H9 (cell line): ENCODE measurements at regions not wholly inside any gene's neighbourhood (a gene's known extent, or its start where the extent isn't known, plus 50 kb on each side); places are given as distances from the start of the nearest gene placed in this dataset.
A peak's percentile ranks its signal among the peaks of the same experiment; 100 is the strongest.

Experiments used
- DNase-seq: peaks from one replicate; pipeline ENCODE4 v3.0.0-alpha.2; 2017
- H2AFZ ChIP-seq: one replicate; pipeline ENCODE4 v1.6.1; 2013; ENCODE audit warnings: mild to moderate bottlenecking, low read length, control low read depth, moderate library complexity
- H2AK5ac ChIP-seq: 2 replicates; pipeline ENCODE4 v1.6.1; 2013; ENCODE audit warnings: low read length, control low read depth, mixed read lengths; ENCODE audit not compliant: insufficient read length
- H2BK120ac ChIP-seq: one replicate; pipeline ENCODE4 v1.6.1; 2013; ENCODE audit warnings: low read depth, mild to moderate bottlenecking, low read length, control low read depth, inconsistent platforms; ENCODE audit not compliant: poor library complexity, severe bottlenecking
- H2BK12ac ChIP-seq: 2 replicates; pipeline ENCODE4 v1.6.1; 2013; ENCODE audit warnings: low read length, control low read depth, mixed read lengths, low read depth; ENCODE audit not compliant: insufficient read length
- H2BK15ac ChIP-seq: 2 replicates; pipeline ENCODE4 v1.6.1; 2013; ENCODE audit warnings: low read depth, low read length, control low read depth
- H2BK20ac ChIP-seq: one replicate; pipeline ENCODE4 v1.6.1; 2013; ENCODE audit warnings: low read depth, mild to moderate bottlenecking, low read length, control low read depth, inconsistent platforms; ENCODE audit not compliant: poor library complexity, severe bottlenecking
- H2BK5ac ChIP-seq: 2 replicates; pipeline ENCODE4 v1.6.1; 2013; ENCODE audit warnings: low read length, control low read depth, mixed read lengths; ENCODE audit not compliant: insufficient read length
- H3K14ac ChIP-seq: 2 replicates; pipeline ENCODE4 v1.6.1; 2013; ENCODE audit warnings: low read length, control low read depth; ENCODE audit not compliant: insufficient read depth
- H3K18ac ChIP-seq: 2 replicates; pipeline ENCODE4 v1.6.1; 2013; ENCODE audit warnings: low read depth, mild to moderate bottlenecking, mixed read lengths, low read length, control low read depth; ENCODE audit not compliant: insufficient read length
- H3K23ac ChIP-seq: 2 replicates; pipeline ENCODE4 v1.6.1; 2013; ENCODE audit warnings: low read length, control low read depth, mixed read lengths, low read depth; ENCODE audit not compliant: insufficient read length
- H3K23me2 ChIP-seq: 2 replicates; pipeline ENCODE4 v1.6.1; 2013; ENCODE audit warnings: low read depth, mild to moderate bottlenecking, mixed read lengths, low read length, control low read depth; ENCODE audit not compliant: insufficient read length, poor library complexity, severe bottlenecking
- H3K27ac ChIP-seq: 2 replicates; pipeline ENCODE4 v1.5.1; 2013; ENCODE audit warnings: low read length, control low read depth, mixed read lengths, low read depth; ENCODE audit not compliant: insufficient read length
- H3K27me3 ChIP-seq: 2 replicates; pipeline ENCODE4 v1.6.1; 2013; ENCODE audit warnings: low read length, control low read depth, inconsistent platforms; ENCODE audit not compliant: insufficient read depth
- H3K4ac ChIP-seq: 2 replicates; pipeline ENCODE4 v1.6.1; 2013; ENCODE audit warnings: low read depth, mild to moderate bottlenecking, control low read depth, inconsistent platforms, low read length, moderate library complexity
- H3K4me1 ChIP-seq: 2 replicates; pipeline ENCODE4 v1.6.1; 2013; ENCODE audit warnings: low read length, control low read depth, inconsistent platforms; ENCODE audit not compliant: insufficient read depth
- H3K4me2 ChIP-seq: 2 replicates; pipeline ENCODE4 v1.6.1; 2013; ENCODE audit warnings: low read length, control low read depth, mixed read lengths; ENCODE audit not compliant: insufficient read length, insufficient read depth
- H3K56ac ChIP-seq: 2 replicates; pipeline ENCODE4 v1.6.1; 2013; ENCODE audit warnings: low read depth, mild to moderate bottlenecking, mixed read lengths, low read length, control low read depth; ENCODE audit not compliant: insufficient read length
- H3K79me1 ChIP-seq: 2 replicates; pipeline ENCODE4 v1.6.1; 2013; ENCODE audit warnings: low read depth, mild to moderate bottlenecking, moderate library complexity, low read length, control low read depth, inconsistent platforms; ENCODE audit not compliant: insufficient read depth, poor library complexity, severe bottlenecking
- H3K79me2 ChIP-seq: 2 replicates; pipeline ENCODE4 v1.6.1; 2013; ENCODE audit warnings: low read length, control low read depth, inconsistent platforms; ENCODE audit not compliant: insufficient read depth
- H3K9ac ChIP-seq: 2 replicates; pipeline ENCODE4 v1.6.1; 2013; ENCODE audit warnings: low read length, control low read depth, mixed read lengths; ENCODE audit not compliant: insufficient read length; ENCODE audit errors: extremely low read depth
- H3K9me3 ChIP-seq: one replicate; pipeline ENCODE4 v1.6.1; 2013; ENCODE audit warnings: low read depth, low read length, inconsistent platforms; ENCODE audit not compliant: control insufficient read depth
- H3T11ph ChIP-seq: one replicate; pipeline ENCODE4 v1.6.1; 2013; ENCODE audit warnings: mild to moderate bottlenecking, low read length, control low read depth, inconsistent platforms
- H4K20me1 ChIP-seq: one replicate; pipeline ENCODE4 v1.6.1; 2013; ENCODE audit not compliant: control insufficient read depth, insufficient read length, insufficient read depth
- H4K5ac ChIP-seq: 2 replicates; pipeline ENCODE4 v1.6.1; 2013; ENCODE audit warnings: low read depth, mild to moderate bottlenecking, mixed read lengths, low read length, control low read depth; ENCODE audit not compliant: insufficient read length
- H4K8ac ChIP-seq: replicated peaks from 2 replicates; pipeline ENCODE4 v1.6.1; 2013; ENCODE audit warnings: low read length, control low read depth, mixed read lengths, low read depth; ENCODE audit not compliant: insufficient read length
- H4K91ac ChIP-seq: 2 replicates; pipeline ENCODE4 v1.6.1; 2013; ENCODE audit warnings: low read depth, mild to moderate bottlenecking, moderate library complexity, mixed read lengths, low read length, control low read depth; ENCODE audit not compliant: insufficient read length
- H3K27ac Mint-ChIP-seq, 3 experiments: 2 replicates in 2 of 3; 3 replicates in 1 of 3; pipeline ENCODE4 v1.8.0; 2020 to 2021; ENCODE audit warnings: mixed read lengths in 3 of 3, mild to moderate bottlenecking in 1 of 3, moderate library complexity in 1 of 3
- H3K27me3 Mint-ChIP-seq: 2 replicates; pipeline ENCODE4 v1.8.0; 2021; ENCODE audit warnings: low read depth, mild to moderate bottlenecking, moderate library complexity, mixed read lengths
- H3K36me3 Mint-ChIP-seq, 3 experiments: 2 replicates in 2 of 3; 3 replicates in 1 of 3; pipeline ENCODE4 v1.8.0; 2020 to 2021; ENCODE audit warnings: low read depth in 3 of 3, mixed read lengths in 3 of 3; ENCODE audit not compliant: insufficient read depth in 1 of 3
- H3K4me1 Mint-ChIP-seq, 2 experiments: 2 replicates each; pipeline ENCODE4 v1.8.0; 2020; ENCODE audit warnings: mixed read lengths in 2 of 2
- H3K4me3 Mint-ChIP-seq, 2 experiments: 2 replicates in 1 of 2; 3 replicates in 1 of 2; pipeline ENCODE4 v1.8.0; 2020 to 2021; ENCODE audit warnings: mild to moderate bottlenecking in 2 of 2, mixed read lengths in 2 of 2, moderate library complexity in 1 of 2
- H3K9me3 Mint-ChIP-seq, 2 experiments: 2 replicates in 1 of 2; 3 replicates in 1 of 2; pipeline ENCODE4 v1.8.0; 2020; ENCODE audit warnings: mild to moderate bottlenecking in 2 of 2, mixed read lengths in 2 of 2, moderate library complexity in 1 of 2
- WGBS: extraction: QIAGEN DNeasy Blood & Tissue Kit; methylation state at CpG from one replicate; pipeline ENCODE4 v1.1.7; 2013; ENCODE audit warnings: missing lambda C conversion rate, low lambda C conversion rate, mixed read lengths; ENCODE audit not compliant: insufficient read length; ENCODE audit errors: extremely low coverage; 5-methylcytosine and 5-hydroxymethylcytosine counted together
- TF ChIP-seq, protein P1 (sequence below): fragments of 200-600 bp; sonication (generic); conservative IDR thresholded peaks from 3 replicates; pipeline ENCODE4 v1.8.0; 2021; ENCODE audit warnings: antibody characterized with exemption, mild to moderate bottlenecking

- Histone ChIP-seq H2BK20ac (no peak overlapping the region), H3K4ac (no peak overlapping the region), H3K27me3 (no peaks in the 10 kb centered on the region; the same call in 1 of the 2 replicates), H4K5ac (no peak overlapping the region), H3K23me2 (no peaks in the 10 kb centered on the region), H2AFZ (no peak overlapping the region), H2BK12ac (no peak overlapping the region), H3K18ac (no peak overlapping the region), H2AK5ac (no peak overlapping the region), H4K8ac (no peak overlapping the region), H3K23ac (no peak overlapping the region), H3K14ac (no peak overlapping the region), H3K4me1 (peaks cover 2% of the 10 kb centered on the region; the same call in 1 of the 2 replicates), H2BK120ac (no peak overlapping the region), H4K20me1 (no peaks in the 10 kb centered on the region), H3K9ac (no peak overlapping the region), H3T11ph (no peak overlapping the region), H3K9me3 (no peaks in the 10 kb centered on the region), H3K79me2 (no peaks in the 10 kb centered on the region), H3K27ac (no peak overlapping the region), H3K56ac (no peak overlapping the region), H3K4me2 (no peak overlapping the region), H2BK15ac (no peak overlapping the region), H3K79me1 (no peaks in the 10 kb centered on the region), H2BK5ac (no peak overlapping the region), H4K91ac (no peak overlapping the region)
- Mint-ChIP-seq H3K27me3 (no peaks in the 10 kb centered on the region), H3K27ac (peak overlapping the region in 1 of 3 experiments; percentile 49; a peak in 1 of 7 replicates), H3K4me3 (no peak overlapping the region), H3K9me3 (no peaks in the 10 kb centered on the region), H3K4me1 (no peaks in the 10 kb centered on the region), H3K36me3 (no peaks in the 10 kb centered on the region)
- WGBS, result no CpG with 5 or more reads among the region's 3 CpGs
- TF ChIP-seq, protein P1, sequence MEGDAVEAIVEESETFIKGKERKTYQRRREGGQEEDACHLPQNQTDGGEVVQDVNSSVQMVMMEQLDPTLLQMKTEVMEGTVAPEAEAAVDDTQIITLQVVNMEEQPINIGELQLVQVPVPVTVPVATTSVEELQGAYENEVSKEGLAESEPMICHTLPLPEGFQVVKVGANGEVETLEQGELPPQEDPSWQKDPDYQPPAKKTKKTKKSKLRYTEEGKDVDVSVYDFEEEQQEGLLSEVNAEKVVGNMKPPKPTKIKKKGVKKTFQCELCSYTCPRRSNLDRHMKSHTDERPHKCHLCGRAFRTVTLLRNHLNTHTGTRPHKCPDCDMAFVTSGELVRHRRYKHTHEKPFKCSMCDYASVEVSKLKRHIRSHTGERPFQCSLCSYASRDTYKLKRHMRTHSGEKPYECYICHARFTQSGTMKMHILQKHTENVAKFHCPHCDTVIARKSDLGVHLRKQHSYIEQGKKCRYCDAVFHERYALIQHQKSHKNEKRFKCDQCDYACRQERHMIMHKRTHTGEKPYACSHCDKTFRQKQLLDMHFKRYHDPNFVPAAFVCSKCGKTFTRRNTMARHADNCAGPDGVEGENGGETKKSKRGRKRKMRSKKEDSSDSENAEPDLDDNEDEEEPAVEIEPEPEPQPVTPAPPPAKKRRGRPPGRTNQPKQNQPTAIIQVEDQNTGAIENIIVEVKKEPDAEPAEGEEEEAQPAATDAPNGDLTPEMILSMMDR, result no peak
- no peak for DNase-seq
Measured at GRCh38 chr13:37491661-37492060, 106.9 kb downstream of the POSTN start.
